ENCODE measurements at regions not wholly inside any gene's neighbourhood (a gene's known extent, or its start where the extent isn't known, plus 50 kb on each side); places are given as distances from the start of the nearest gene placed in this dataset.
"Not testable (repeated sequence)": the region's sequence is repeated elsewhere in the genome, so short reads cannot be mapped to it uniquely, and the experiment has no call there.

- TF ChIP-seq, protein P1, sequence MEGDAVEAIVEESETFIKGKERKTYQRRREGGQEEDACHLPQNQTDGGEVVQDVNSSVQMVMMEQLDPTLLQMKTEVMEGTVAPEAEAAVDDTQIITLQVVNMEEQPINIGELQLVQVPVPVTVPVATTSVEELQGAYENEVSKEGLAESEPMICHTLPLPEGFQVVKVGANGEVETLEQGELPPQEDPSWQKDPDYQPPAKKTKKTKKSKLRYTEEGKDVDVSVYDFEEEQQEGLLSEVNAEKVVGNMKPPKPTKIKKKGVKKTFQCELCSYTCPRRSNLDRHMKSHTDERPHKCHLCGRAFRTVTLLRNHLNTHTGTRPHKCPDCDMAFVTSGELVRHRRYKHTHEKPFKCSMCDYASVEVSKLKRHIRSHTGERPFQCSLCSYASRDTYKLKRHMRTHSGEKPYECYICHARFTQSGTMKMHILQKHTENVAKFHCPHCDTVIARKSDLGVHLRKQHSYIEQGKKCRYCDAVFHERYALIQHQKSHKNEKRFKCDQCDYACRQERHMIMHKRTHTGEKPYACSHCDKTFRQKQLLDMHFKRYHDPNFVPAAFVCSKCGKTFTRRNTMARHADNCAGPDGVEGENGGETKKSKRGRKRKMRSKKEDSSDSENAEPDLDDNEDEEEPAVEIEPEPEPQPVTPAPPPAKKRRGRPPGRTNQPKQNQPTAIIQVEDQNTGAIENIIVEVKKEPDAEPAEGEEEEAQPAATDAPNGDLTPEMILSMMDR (IDR thresholded peaks at IDR 0.05; ENCODE audit: unreplicated experiment) = no peak
- CTCF ChIA-PET = no interaction called here
- intact Hi-C loops (cut with micrococcal nuclease) = no loop called here
- POLR2A ChIA-PET = no interaction called here
- no peaks in the 10 kb centered on the region for H3K36me3 Mint-ChIP-seq (ENCODE audit: insufficient read depth, unreplicated experiment)
- no peak overlapping the region for H3K27ac Mint-ChIP-seq (ENCODE audit: low read depth, unreplicated experiment)
- DNase-seq (ENCODE audit: unreplicated experiment) = no peak
- H3K4me1 Mint-ChIP-seq (ENCODE audit: insufficient read depth, unreplicated experiment) = no peaks in the 10 kb centered on the region
- no peaks in the 10 kb centered on the region for H3K27me3 Mint-ChIP-seq (ENCODE audit: insufficient read depth, unreplicated experiment)
- BruUV-seq (replicated peaks) = no TSS peak
- no peak overlapping the region for H3K4me3 Mint-ChIP-seq (ENCODE audit: unreplicated experiment)
- H3K9me3 Mint-ChIP-seq (ENCODE audit: unreplicated experiment) = no peaks in the 10 kb centered on the region
Observed at GRCh38 chr4:170804930-170805329, 715.2 kb upstream of the AADAT start.

GRCh38 chr4:170803492-170803891 lies 713.7 kb upstream of the AADAT start:
- intact Hi-C loops (cut with micrococcal nuclease) = no loop called here
- H3K36me3 Mint-ChIP-seq (ENCODE audit: insufficient read depth, unreplicated experiment) = no peaks in the 10 kb centered on the region
- H3K9me3 Mint-ChIP-seq (ENCODE audit: unreplicated experiment) = no peaks in the 10 kb centered on the region
- TF ChIP-seq, protein P1 (IDR thresholded peaks at IDR 0.05; ENCODE audit: unreplicated experiment) = no peak
- H3K4me1 Mint-ChIP-seq (ENCODE audit: insufficient read depth, unreplicated experiment) = no peaks in the 10 kb centered on the region
- ChIA-PET CTCF (no interaction called here), POLR2A (no interaction called here)
- no peak overlapping the region for H3K27ac Mint-ChIP-seq (ENCODE audit: low read depth, unreplicated experiment)
- H3K27me3 Mint-ChIP-seq (ENCODE audit: insufficient read depth, unreplicated experiment) = no peaks in the 10 kb centered on the region
- H3K4me3 Mint-ChIP-seq (ENCODE audit: unreplicated experiment) = no peak overlapping the region
- BruUV-seq (replicated peaks) = no TSS peak
- DNase-seq (ENCODE audit: unreplicated experiment) = no peak

DNA sequence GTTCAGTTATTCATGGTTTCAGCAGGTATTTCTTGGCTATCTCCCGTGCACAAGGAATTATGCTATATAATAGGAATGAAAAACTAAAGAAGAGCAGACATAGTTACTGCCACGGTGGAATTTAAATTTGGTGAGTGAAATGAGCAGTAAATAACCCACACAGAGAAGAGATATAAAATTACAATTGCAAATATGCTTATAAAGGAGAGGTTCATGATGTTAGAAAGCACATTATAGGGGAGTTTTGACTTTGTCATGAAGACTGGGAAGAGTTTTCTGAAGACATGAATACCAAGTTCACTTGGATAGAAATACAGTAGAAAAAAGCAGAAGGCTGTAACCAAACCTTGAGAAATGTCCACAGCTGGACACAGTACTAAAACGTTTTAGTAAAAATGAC lies 712.0 kb upstream of the AADAT start:
- no peaks in the 10 kb centered on the region for H3K36me3 Mint-ChIP-seq (ENCODE audit: insufficient read depth, unreplicated experiment)
- no peak for DNase-seq (ENCODE audit: unreplicated experiment)
- intact Hi-C loops (cut with micrococcal nuclease) = no loop called here
- H3K27ac Mint-ChIP-seq (ENCODE audit: low read depth, unreplicated experiment) = no peak overlapping the region
- ChIA-PET CTCF (no interaction called here), POLR2A (no interaction called here)
- no peaks in the 10 kb centered on the region for H3K4me1 Mint-ChIP-seq (ENCODE audit: insufficient read depth, unreplicated experiment)
- H3K27me3 Mint-ChIP-seq (ENCODE audit: insufficient read depth, unreplicated experiment) = no peaks in the 10 kb centered on the region
- no TSS peak for BruUV-seq (replicated peaks)
- no peaks in the 10 kb centered on the region for H3K9me3 Mint-ChIP-seq (ENCODE audit: unreplicated experiment)
- TF ChIP-seq, protein P1 (IDR thresholded peaks at IDR 0.05; ENCODE audit: unreplicated experiment) = no peak
- no peak overlapping the region for H3K4me3 Mint-ChIP-seq (ENCODE audit: unreplicated experiment)

DNA sequence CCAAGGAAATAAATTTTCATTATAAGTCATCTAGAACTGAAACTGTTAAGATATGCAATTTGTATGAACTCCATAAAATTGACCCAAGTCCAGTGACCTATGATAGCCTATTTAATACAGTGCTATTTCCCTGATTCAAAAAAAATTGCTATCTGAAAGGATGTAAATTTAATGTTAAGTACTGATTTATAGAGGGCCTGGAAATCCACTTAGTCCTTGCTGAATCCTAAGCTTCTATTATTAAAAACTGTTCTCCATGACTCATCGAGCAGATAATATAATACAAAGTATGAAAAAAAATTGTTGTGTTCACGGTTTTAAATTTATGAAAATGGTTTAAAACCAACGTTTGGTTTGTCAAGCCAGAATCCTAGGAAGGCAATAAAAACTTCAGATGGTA lies 704.8 kb upstream of the AADAT start:
- Mint-ChIP-seq H3K4me3 (ENCODE audit: unreplicated experiment) (no peak overlapping the region), H3K27ac (ENCODE audit: low read depth, unreplicated experiment) (no peak overlapping the region), H3K36me3 (ENCODE audit: insufficient read depth, unreplicated experiment) (no peaks in the 10 kb centered on the region), H3K27me3 (ENCODE audit: insufficient read depth, unreplicated experiment) (no peaks in the 10 kb centered on the region), H3K9me3 (ENCODE audit: unreplicated experiment) (no peaks in the 10 kb centered on the region), H3K4me1 (ENCODE audit: insufficient read depth, unreplicated experiment) (no peaks in the 10 kb centered on the region)
- intact Hi-C loops (cut with micrococcal nuclease) = no loop called here
- POLR2A ChIA-PET = no interaction called here
- BruUV-seq (replicated peaks) = no TSS peak
- TF ChIP-seq, protein P1 (IDR thresholded peaks at IDR 0.05; ENCODE audit: unreplicated experiment) = no peak
- CTCF ChIA-PET = interaction anchor here (0.6 kb wide), 2 partner anchors 256 to 783 kb away, joined by 3 read pairs; no protein-coding TSS in a partner anchor
- DNase-seq (ENCODE audit: unreplicated experiment) = no peak

DNA sequence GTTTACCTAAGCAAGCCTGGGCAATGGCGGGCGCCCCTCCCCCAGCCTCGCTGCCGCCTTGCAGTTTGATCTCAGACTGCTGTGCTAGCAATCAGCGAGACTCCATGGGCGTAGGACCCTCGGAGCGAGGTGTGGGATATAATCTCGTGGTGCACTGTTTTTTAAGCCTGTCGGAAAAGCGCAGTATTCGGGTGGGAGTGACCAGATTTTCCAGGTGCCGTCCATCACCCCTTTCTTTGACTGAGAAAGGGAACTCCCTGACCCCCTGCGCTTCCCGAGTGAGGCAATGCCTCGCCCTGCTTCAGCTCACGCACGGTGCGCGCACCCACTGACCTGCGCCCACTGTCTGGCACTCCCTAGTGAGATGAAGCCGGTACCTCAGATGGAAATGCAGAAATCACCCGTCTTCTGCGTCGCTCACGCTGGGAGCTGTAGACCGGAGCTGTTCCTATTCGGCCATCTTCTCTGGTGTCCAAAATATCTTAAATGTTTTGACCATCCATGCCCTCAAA lies 698.8 kb upstream of the AADAT start:
- H3K4me1 Mint-ChIP-seq (ENCODE audit: insufficient read depth, unreplicated experiment); H3K27me3 Mint-ChIP-seq (ENCODE audit: insufficient read depth, unreplicated experiment); DNase-seq (ENCODE audit: unreplicated experiment); H3K4me3 Mint-ChIP-seq (ENCODE audit: unreplicated experiment); H3K9me3 Mint-ChIP-seq (ENCODE audit: unreplicated experiment); POLR2A ChIA-PET; H3K36me3 Mint-ChIP-seq (ENCODE audit: insufficient read depth, unreplicated experiment); BruUV-seq (replicated peaks); H3K27ac Mint-ChIP-seq (ENCODE audit: low read depth, unreplicated experiment): not testable (repeated sequence)
- CTCF ChIA-PET = interaction anchor here (1.5 kb wide), 1 partner anchor 528 kb away, joined by 4 read pairs; no protein-coding TSS in a partner anchor
- intact Hi-C loops (cut with micrococcal nuclease) = loop anchor here (5.0 kb wide), 1 partner anchor 246 kb away; no protein-coding TSS in a partner anchor
